GM23248 (cell line): ENCODE measurements at regions not wholly inside any gene's neighbourhood (a gene's known extent, or its start where the extent isn't known, plus 50 kb on each side); places are given as distances from the start of the nearest gene placed in this dataset.

ENCODE experiments used
- EZH2 ChIP-seq: fragments of 200-600 bp; sonication (generic); IDR thresholded peaks from 2 replicates; pipeline ENCODE4 v1.6.1; 2018; ENCODE audit warnings: antibody characterized with exemption, mild to moderate bottlenecking; ENCODE audit not compliant: insufficient read depth, poor library complexity, severe bottlenecking
- EZH2phosphoT487 ChIP-seq: fragments of 200-600 bp; sonication (generic); IDR thresholded peaks from 2 replicates; pipeline ENCODE4 v1.6.1; 2018; ENCODE audit warnings: antibody characterized with exemption, moderate library complexity, mild to moderate bottlenecking, low read depth; ENCODE audit not compliant: insufficient read depth

GRCh38 chr3:90016555-90016954 is 909.1 kb downstream of the EPHA3 start:
- TF ChIP-seq EZH2 (no peak), EZH2phosphoT487 (no peak)
